ENCODE measurements at regions not wholly inside any gene's neighbourhood (a gene's known extent, or its start where the extent isn't known, plus 50 kb on each side); places are given as distances from the start of the nearest gene placed in this dataset.
"Not testable (repeated sequence)": the region's sequence is repeated elsewhere in the genome, so short reads cannot be mapped to it uniquely, and the experiment has no call there.

DNA sequence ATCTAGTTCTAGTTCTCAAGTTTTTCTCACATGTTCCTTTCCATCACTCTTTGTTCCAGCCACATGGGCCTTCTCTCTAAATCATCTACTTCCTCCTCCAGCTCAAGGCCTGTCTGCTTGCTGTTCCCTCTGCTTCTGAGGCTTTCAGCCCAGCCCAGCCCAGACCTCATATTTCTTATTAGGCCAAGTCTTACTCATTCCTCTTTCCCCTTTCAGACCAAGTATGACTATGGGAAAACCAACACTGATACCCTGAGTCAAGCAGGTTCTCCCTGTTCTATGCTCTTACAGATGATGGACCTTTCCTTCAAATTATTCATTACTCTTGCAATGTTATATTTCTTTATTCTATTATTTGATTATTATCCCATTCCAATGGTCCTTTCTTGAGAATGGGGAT, 80.3 kb upstream of the SEM1 start:
- Histone ChIP-seq H3K4me3 (ENCODE audit: low read depth, low read length) (no peak overlapping the region), H3K4me1 (ENCODE audit: control insufficient read depth, insufficient read depth, low read length) (peaks cover 36% of the 10 kb centered on the region), H3K27me3 (ENCODE audit: control insufficient read depth, insufficient read depth, low read length) (no peaks in the 10 kb centered on the region), H3K9me3 (ENCODE audit: control insufficient read depth, insufficient read depth, low read length) (no peaks in the 10 kb centered on the region), H3K9ac (ENCODE audit: low read depth, low read length) (no peak overlapping the region), H3K27ac (ENCODE audit: low read depth, low read length) (no peak overlapping the region), H3K36me3 (ENCODE audit: control insufficient read depth, insufficient read depth, low read length) (no peaks in the 10 kb centered on the region)

- no peaks in the 10 kb centered on the region for H3K27me3 ChIP-seq (ENCODE audit: control insufficient read depth, insufficient read depth, low read length)
- no peak overlapping the region for H3K4me3 ChIP-seq (ENCODE audit: low read depth, low read length)
- H3K4me1 ChIP-seq (ENCODE audit: control insufficient read depth, insufficient read depth, low read length), result peaks cover 14% of the 10 kb centered on the region
- no peaks in the 10 kb centered on the region for H3K9me3 ChIP-seq (ENCODE audit: control insufficient read depth, insufficient read depth, low read length)
- no peaks in the 10 kb centered on the region for H3K36me3 ChIP-seq (ENCODE audit: control insufficient read depth, insufficient read depth, low read length)
- no peak overlapping the region for H3K9ac ChIP-seq (ENCODE audit: low read depth, low read length)
- H3K27ac ChIP-seq (ENCODE audit: low read depth, low read length), result no peak overlapping the region
Observed at GRCh38 chr7:96792115-96792514, 82.5 kb upstream of the SEM1 start.

- H3K4me1 ChIP-seq (ENCODE audit: control insufficient read depth, insufficient read depth, low read length), result no peaks in the 10 kb centered on the region; the same call in 1 of the 2 replicates
- no peaks in the 10 kb centered on the region for H3K27me3 ChIP-seq (ENCODE audit: control insufficient read depth, insufficient read depth, low read length)
- H3K4me3 ChIP-seq (ENCODE audit: low read depth, low read length), result no peak overlapping the region
- no peak overlapping the region for H3K27ac ChIP-seq (ENCODE audit: low read depth, low read length)
- H3K9me3 ChIP-seq (ENCODE audit: control insufficient read depth, insufficient read depth, low read length), result no peaks in the 10 kb centered on the region
- H3K36me3 ChIP-seq (ENCODE audit: control insufficient read depth, insufficient read depth, low read length), result no peaks in the 10 kb centered on the region
- no peak overlapping the region for H3K9ac ChIP-seq (ENCODE audit: low read depth, low read length)
Observed at GRCh38 chr7:96794063-96794462, 84.4 kb upstream of the SEM1 start.

GRCh38 chr7:96800122-96800521, 90.5 kb upstream of the SEM1 start:
- Histone ChIP-seq H3K36me3 (ENCODE audit: control insufficient read depth, insufficient read depth, low read length) (no peaks in the 10 kb centered on the region), H3K9me3 (ENCODE audit: control insufficient read depth, insufficient read depth, low read length) (no peaks in the 10 kb centered on the region)

DNA sequence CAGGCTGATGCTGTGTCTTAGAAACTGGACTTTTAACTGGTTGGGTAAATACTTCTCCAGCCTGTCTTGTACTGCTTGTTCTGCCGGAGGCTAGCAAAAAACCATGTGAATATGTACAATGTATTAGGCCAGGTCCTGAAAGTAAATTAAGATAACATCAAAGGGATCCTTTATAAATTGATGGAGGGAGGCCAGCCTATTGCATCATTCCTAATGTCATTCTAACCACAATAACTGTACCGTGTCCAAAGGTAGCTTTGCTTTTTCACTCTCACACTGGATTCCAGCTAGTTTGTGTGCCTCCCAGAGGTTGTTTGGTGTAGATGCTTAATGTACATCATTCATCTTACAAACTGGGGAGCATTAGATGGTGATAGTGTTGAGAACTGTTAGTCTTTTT, 91.2 kb upstream of the SEM1 start:
- Histone ChIP-seq H3K36me3 (ENCODE audit: control insufficient read depth, insufficient read depth, low read length) (no peaks in the 10 kb centered on the region), H3K4me3 (ENCODE audit: low read depth, low read length) (no peak overlapping the region), H3K9me3 (ENCODE audit: control insufficient read depth, insufficient read depth, low read length) (no peaks in the 10 kb centered on the region), H3K4me1 (ENCODE audit: control insufficient read depth, insufficient read depth, low read length) (no peaks in the 10 kb centered on the region), H3K27me3 (ENCODE audit: control insufficient read depth, insufficient read depth, low read length) (no peaks in the 10 kb centered on the region), H3K27ac (ENCODE audit: low read depth, low read length) (no peak overlapping the region), H3K9ac (ENCODE audit: low read depth, low read length) (no peak overlapping the region)

More at GRCh38 chr7:96800122-96800521, 90.5 kb upstream of the SEM1 start:
- H3K27ac ChIP-seq (ENCODE audit: low read depth, low read length), result no peak overlapping the region
- no peaks in the 10 kb centered on the region for H3K27me3 ChIP-seq (ENCODE audit: control insufficient read depth, insufficient read depth, low read length)
- H3K4me3 ChIP-seq (ENCODE audit: low read depth, low read length), result no peak overlapping the region
- H3K4me1 ChIP-seq (ENCODE audit: control insufficient read depth, insufficient read depth, low read length), result no peaks in the 10 kb centered on the region
- H3K9ac ChIP-seq (ENCODE audit: low read depth, low read length), result no peak overlapping the region

DNA sequence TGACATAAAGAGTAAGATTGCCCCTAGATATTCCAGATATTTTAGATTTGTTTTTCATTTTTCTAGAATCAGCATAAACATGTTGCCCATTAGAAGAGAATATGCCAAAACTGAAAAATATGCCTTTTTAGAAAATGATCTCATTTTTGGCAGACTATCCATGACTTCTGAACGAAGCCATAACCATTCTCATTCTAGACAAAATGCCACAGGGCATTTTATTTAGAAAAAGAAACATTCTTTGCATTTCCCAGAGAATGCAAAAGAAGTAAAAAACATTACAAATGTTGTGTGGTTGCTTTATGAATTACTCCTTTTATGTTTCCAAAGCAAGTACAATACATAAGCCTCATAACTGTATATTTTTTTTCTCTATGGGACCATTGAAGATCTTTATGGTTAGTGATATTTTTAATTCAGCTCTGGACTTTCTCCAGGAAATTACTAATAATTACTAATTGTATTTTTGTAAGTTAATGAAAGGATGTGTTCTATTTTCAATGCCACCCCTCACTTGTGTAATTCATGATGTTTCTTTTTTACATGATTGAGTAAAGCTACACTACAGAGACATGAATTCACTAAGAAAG, 109.6 kb upstream of the SEM1 start:
- no peaks in the 10 kb centered on the region for H3K9me3 ChIP-seq (ENCODE audit: control insufficient read depth, insufficient read depth, low read length)
- H3K36me3 ChIP-seq (ENCODE audit: control insufficient read depth, insufficient read depth, low read length), result no peaks in the 10 kb centered on the region
- no peak overlapping the region for H3K9ac ChIP-seq (ENCODE audit: low read depth, low read length)
- no peaks in the 10 kb centered on the region for H3K4me1 ChIP-seq (ENCODE audit: control insufficient read depth, insufficient read depth, low read length)
- H3K27ac ChIP-seq (ENCODE audit: low read depth, low read length), result no peak overlapping the region
- H3K27me3 ChIP-seq (ENCODE audit: control insufficient read depth, insufficient read depth, low read length), result no peaks in the 10 kb centered on the region
- H3K4me3 ChIP-seq (ENCODE audit: low read depth, low read length), result no peak overlapping the region

DNA sequence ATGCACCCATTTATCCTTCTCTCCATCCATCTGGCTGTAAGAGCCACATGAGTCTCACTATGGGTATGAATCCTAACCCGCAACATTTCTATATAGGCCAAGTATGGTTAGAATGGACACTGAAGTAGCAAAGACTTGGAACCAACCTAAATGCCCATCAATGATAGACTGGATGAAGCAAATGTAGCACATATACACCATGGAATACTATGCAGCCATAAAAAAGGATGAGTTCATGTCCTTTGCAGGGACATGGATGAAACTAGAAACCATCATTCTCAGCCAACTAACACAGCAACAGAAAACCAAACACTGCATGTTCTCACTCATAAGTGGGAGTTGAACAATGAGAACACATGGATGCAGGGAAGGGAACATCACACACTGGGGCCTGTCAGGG, 111.5 kb upstream of the SEM1 start:
- H3K36me3 ChIP-seq (ENCODE audit: control insufficient read depth, insufficient read depth, low read length); H3K27ac ChIP-seq (ENCODE audit: low read depth, low read length); H3K27me3 ChIP-seq (ENCODE audit: control insufficient read depth, insufficient read depth, low read length); H3K4me3 ChIP-seq (ENCODE audit: low read depth, low read length); H3K9me3 ChIP-seq (ENCODE audit: control insufficient read depth, insufficient read depth, low read length); H3K9ac ChIP-seq (ENCODE audit: low read depth, low read length); H3K4me1 ChIP-seq (ENCODE audit: control insufficient read depth, insufficient read depth, low read length): not testable (repeated sequence)

DNA sequence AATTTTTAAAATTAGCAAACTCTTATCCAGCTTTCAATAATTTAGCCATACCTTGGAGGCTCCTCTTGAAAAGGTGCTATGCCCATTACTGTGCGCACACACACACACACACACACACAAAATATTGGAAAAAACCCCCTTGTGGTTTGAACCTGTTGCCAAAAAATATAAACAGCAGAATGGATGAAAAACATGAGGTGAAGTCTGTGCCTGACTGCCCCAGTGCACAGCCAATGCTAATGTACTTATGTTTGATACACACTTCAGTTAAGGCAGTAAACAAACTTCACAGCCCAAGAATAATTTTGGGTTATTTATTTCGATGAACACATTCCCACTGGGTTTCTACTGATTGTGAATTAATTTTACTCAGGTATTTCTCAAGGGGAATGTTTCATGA, 113.2 kb upstream of the SEM1 start:
- H3K9me3 ChIP-seq (ENCODE audit: control insufficient read depth, insufficient read depth, low read length), result no peaks in the 10 kb centered on the region
- H3K9ac ChIP-seq (ENCODE audit: low read depth, low read length), result no peak overlapping the region
- no peaks in the 10 kb centered on the region for H3K4me1 ChIP-seq (ENCODE audit: control insufficient read depth, insufficient read depth, low read length)
- H3K36me3 ChIP-seq (ENCODE audit: control insufficient read depth, insufficient read depth, low read length), result no peaks in the 10 kb centered on the region
- H3K27ac ChIP-seq (ENCODE audit: low read depth, low read length), result no peak overlapping the region
- H3K4me3 ChIP-seq (ENCODE audit: low read depth, low read length), result no peak overlapping the region
- no peaks in the 10 kb centered on the region for H3K27me3 ChIP-seq (ENCODE audit: control insufficient read depth, insufficient read depth, low read length)

GRCh38 chr7:96823274-96823673, 113.6 kb upstream of the SEM1 start:
- H3K9ac ChIP-seq (ENCODE audit: low read depth, low read length), result no peak overlapping the region
- H3K4me1 ChIP-seq (ENCODE audit: control insufficient read depth, insufficient read depth, low read length), result no peaks in the 10 kb centered on the region
- H3K27ac ChIP-seq (ENCODE audit: low read depth, low read length), result no peak overlapping the region
- H3K9me3 ChIP-seq (ENCODE audit: control insufficient read depth, insufficient read depth, low read length), result no peaks in the 10 kb centered on the region
- H3K36me3 ChIP-seq (ENCODE audit: control insufficient read depth, insufficient read depth, low read length), result no peaks in the 10 kb centered on the region
- no peak overlapping the region for H3K4me3 ChIP-seq (ENCODE audit: low read depth, low read length)
- H3K27me3 ChIP-seq (ENCODE audit: control insufficient read depth, insufficient read depth, low read length), result no peaks in the 10 kb centered on the region

GRCh38 chr7:96824686-96825085, 115.0 kb upstream of the SEM1 start:
- H3K4me1 ChIP-seq (ENCODE audit: control insufficient read depth, insufficient read depth, low read length), result no peaks in the 10 kb centered on the region
- H3K4me3 ChIP-seq (ENCODE audit: low read depth, low read length), result no peak overlapping the region
- no peak overlapping the region for H3K9ac ChIP-seq (ENCODE audit: low read depth, low read length)
- H3K9me3 ChIP-seq (ENCODE audit: control insufficient read depth, insufficient read depth, low read length), result no peaks in the 10 kb centered on the region
- H3K36me3 ChIP-seq (ENCODE audit: control insufficient read depth, insufficient read depth, low read length), result no peaks in the 10 kb centered on the region
- no peak overlapping the region for H3K27ac ChIP-seq (ENCODE audit: low read depth, low read length)
- no peaks in the 10 kb centered on the region for H3K27me3 ChIP-seq (ENCODE audit: control insufficient read depth, insufficient read depth, low read length)

DNA sequence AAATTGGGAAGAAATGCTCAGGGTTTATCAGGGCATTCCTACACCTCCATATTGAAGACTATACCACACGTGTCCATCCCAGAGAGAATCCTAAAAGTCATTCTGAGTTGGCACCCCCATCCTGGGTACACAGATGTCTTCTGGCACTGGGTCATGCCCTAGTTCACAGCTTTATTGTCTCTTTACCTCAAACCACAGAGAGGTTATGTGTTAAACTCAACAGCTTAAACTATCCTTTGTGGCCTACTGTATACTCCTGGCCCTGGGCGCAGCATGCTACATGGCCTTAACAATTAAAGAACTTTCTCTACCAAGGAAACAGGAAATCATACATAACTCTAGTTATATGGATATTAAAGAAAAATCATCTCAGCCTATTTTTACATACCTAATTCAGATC, 115.6 kb upstream of the SEM1 start:
- no peak overlapping the region for H3K27ac ChIP-seq (ENCODE audit: low read depth, low read length)
- H3K27me3 ChIP-seq (ENCODE audit: control insufficient read depth, insufficient read depth, low read length), result no peaks in the 10 kb centered on the region

GRCh38 chr7:96826089-96826488, 116.4 kb upstream of the SEM1 start:
- no peaks in the 10 kb centered on the region for H3K9me3 ChIP-seq (ENCODE audit: control insufficient read depth, insufficient read depth, low read length)
- H3K27ac ChIP-seq (ENCODE audit: low read depth, low read length), result no peak overlapping the region
- no peaks in the 10 kb centered on the region for H3K27me3 ChIP-seq (ENCODE audit: control insufficient read depth, insufficient read depth, low read length)
- no peak overlapping the region for H3K9ac ChIP-seq (ENCODE audit: low read depth, low read length)
- H3K4me3 ChIP-seq (ENCODE audit: low read depth, low read length), result no peak overlapping the region
- no peaks in the 10 kb centered on the region for H3K4me1 ChIP-seq (ENCODE audit: control insufficient read depth, insufficient read depth, low read length)
- H3K36me3 ChIP-seq (ENCODE audit: control insufficient read depth, insufficient read depth, low read length), result no peaks in the 10 kb centered on the region

More for the DNA sequence above, 115.6 kb upstream of the SEM1 start:
- Histone ChIP-seq H3K9ac (ENCODE audit: low read depth, low read length) (no peak overlapping the region), H3K4me3 (ENCODE audit: low read depth, low read length) (no peak overlapping the region), H3K9me3 (ENCODE audit: control insufficient read depth, insufficient read depth, low read length) (no peaks in the 10 kb centered on the region), H3K36me3 (ENCODE audit: control insufficient read depth, insufficient read depth, low read length) (no peaks in the 10 kb centered on the region), H3K4me1 (ENCODE audit: control insufficient read depth, insufficient read depth, low read length) (no peaks in the 10 kb centered on the region)

All from HUES48 (cell line).